Subcutaneous abdominal adipose tissue (tissue), 5 donors: ENCODE measurements at regions not wholly inside any gene's neighbourhood (a gene's known extent, or its start where the extent isn't known, plus 50 kb on each side); places are given as distances from the start of the nearest gene placed in this dataset.

Experiments
- H3K27ac ChIP-seq: one replicate; pipeline ENCODE4 v1.7.0; 2013; ENCODE audit warnings: low read depth, mild to moderate bottlenecking, inconsistent platforms, low read length, moderate library complexity
- H3K27me3 ChIP-seq, 5 donors: one replicate each; pipeline ENCODE4 v1.7.0; 2013; ENCODE audit warnings: low read length in 5 of 5, inconsistent platforms in 1 of 5; ENCODE audit not compliant: control insufficient read depth in 5 of 5, insufficient read depth in 4 of 5
- H3K36me3 ChIP-seq, 5 donors: one replicate each; pipeline ENCODE4 v1.7.0; 2013; ENCODE audit warnings: low read length in 5 of 5; ENCODE audit not compliant: control insufficient read depth in 5 of 5, insufficient read depth in 5 of 5
- H3K4me1 ChIP-seq, 5 donors: one replicate each; pipeline ENCODE4 v1.7.0; 2013; ENCODE audit warnings: low read length in 5 of 5, mild to moderate bottlenecking in 3 of 5, moderate library complexity in 1 of 5; ENCODE audit not compliant: control insufficient read depth in 5 of 5, insufficient read depth in 5 of 5
- H3K4me3 ChIP-seq, 5 donors: one replicate each; pipeline ENCODE4 v1.7.0; 2013; ENCODE audit warnings: low read length in 5 of 5, low read depth in 1 of 5
- H3K9ac ChIP-seq, 5 donors: one replicate each; pipeline ENCODE4 v1.7.0; 2013; ENCODE audit warnings: low read length in 5 of 5, mild to moderate bottlenecking in 4 of 5, moderate library complexity in 3 of 5
- H3K9me3 ChIP-seq, 5 donors: one replicate each; pipeline ENCODE4 v1.7.0; 2013; ENCODE audit warnings: low read length in 5 of 5; ENCODE audit not compliant: control insufficient read depth in 5 of 5
- donor health status: healthy.
- donor health status: healthy.
- donor health status: healthy.
- donor health status: healthy.
- donor health status: healthy.

GRCh38 chr6:149176971-149177667 lies 140.4 kb upstream of the TAB2 start:
- peaks cover 0 to 3% (median 0%) of the 10 kb centered on the region in 5 donors for H3K9me3 ChIP-seq

DNA sequence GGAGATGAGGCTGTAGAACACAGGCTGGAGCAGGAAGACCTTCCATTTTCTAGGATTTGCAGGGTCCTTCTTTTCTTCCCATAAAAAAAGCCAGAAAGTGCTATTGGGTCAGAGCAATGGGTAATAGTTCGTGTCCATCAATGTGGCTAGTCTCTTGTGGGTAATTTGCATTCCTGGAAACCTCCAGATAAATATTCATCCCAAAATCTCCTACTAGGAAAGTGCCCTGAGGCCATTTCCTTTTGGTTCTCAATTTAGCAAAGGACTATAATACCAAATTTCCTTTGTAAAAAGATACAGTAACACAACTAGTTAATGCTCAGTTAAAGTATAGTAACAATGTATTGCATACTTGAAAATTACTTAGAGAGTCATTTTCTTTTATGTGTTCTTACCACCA lies 138.1 kb upstream of the TAB2 start:
- Histone ChIP-seq H3K9ac (no peak overlapping the region), H3K36me3 (no peaks in the 10 kb centered on the region), H3K4me3 (no peak overlapping the region), H3K9me3 (peaks cover 0 to 3% (median 0%) of the 10 kb centered on the region in 5 donors), H3K27ac (no peak overlapping the region), H3K4me1 (peaks cover 0 to 14% (median 5%) of the 10 kb centered on the region in 5 donors), H3K27me3 (no peaks in the 10 kb centered on the region)

More at GRCh38 chr6:149176971-149177667, 140.4 kb upstream of the TAB2 start:
- Histone ChIP-seq H3K27ac (no peak overlapping the region), H3K9ac (no peak overlapping the region), H3K36me3 (no peaks in the 10 kb centered on the region), H3K4me3 (no peak overlapping the region), H3K27me3 (no peaks in the 10 kb centered on the region), H3K4me1 (peaks cover 0 to 14% (median 5%) of the 10 kb centered on the region in 5 donors)

GRCh38 chr6:149181304-149181703 lies 136.2 kb upstream of the TAB2 start:
- H3K9ac ChIP-seq = no peak overlapping the region
- no peak overlapping the region for H3K4me3 ChIP-seq
- H3K27me3 ChIP-seq = no peaks in the 10 kb centered on the region
- H3K36me3 ChIP-seq = no peaks in the 10 kb centered on the region
- no peak overlapping the region for H3K27ac ChIP-seq
- peaks cover 0 to 4% (median 2%) of the 10 kb centered on the region in 5 donors for H3K9me3 ChIP-seq
- H3K4me1 ChIP-seq = peaks cover 0 to 14% (median 5%) of the 10 kb centered on the region in 5 donors

- Histone ChIP-seq H3K4me3 (no peak overlapping the region), H3K4me1 (peaks cover 0 to 14% (median 5%) of the 10 kb centered on the region in 5 donors), H3K27ac (no peak overlapping the region), H3K27me3 (no peaks in the 10 kb centered on the region), H3K9me3 (peaks cover 0 to 4% (median 0%) of the 10 kb centered on the region in 5 donors), H3K36me3 (no peaks in the 10 kb centered on the region), H3K9ac (no peak overlapping the region)
These were observed 135.2 kb upstream of the TAB2 start for GRCh38 chr6:149182262-149182661.

DNA sequence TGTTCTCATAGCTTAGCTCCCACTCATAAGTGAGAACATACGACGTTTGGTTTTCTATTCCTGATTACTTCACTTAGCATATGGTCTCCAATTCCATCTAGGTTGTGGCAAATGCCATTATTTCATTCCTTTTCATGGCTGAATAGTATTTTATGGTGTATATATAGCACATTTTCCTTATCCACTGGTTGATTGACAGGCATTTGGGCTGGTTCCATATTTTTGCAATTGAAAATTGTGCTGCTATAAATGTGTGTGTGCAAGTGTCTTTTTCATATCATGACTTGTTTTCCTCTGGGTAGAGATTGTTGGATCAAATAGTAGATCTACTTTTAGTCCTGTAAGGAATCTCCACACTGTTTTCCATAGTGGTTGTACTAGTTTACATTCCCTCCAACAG lies 133.0 kb upstream of the TAB2 start:
- Histone ChIP-seq H3K4me1 (peaks cover 0 to 2% (median under 1%) of the 10 kb centered on the region in 5 donors), H3K27ac (no peak overlapping the region), H3K4me3 (no peak overlapping the region), H3K9ac (no peak overlapping the region), H3K36me3 (no peaks in the 10 kb centered on the region), H3K9me3 (peaks cover 0 to 4% (median 0%) of the 10 kb centered on the region in 5 donors), H3K27me3 (no peaks in the 10 kb centered on the region)

- Histone ChIP-seq H3K4me1 (no peaks in the 10 kb centered on the region), H3K27me3 (no peaks in the 10 kb centered on the region), H3K9ac (no peak overlapping the region), H3K4me3 (no peak overlapping the region), H3K27ac (no peak overlapping the region), H3K9me3 (peaks cover 0 to 4% (median 0%) of the 10 kb centered on the region in 5 donors), H3K36me3 (no peaks in the 10 kb centered on the region)
These were observed 131.6 kb upstream of the TAB2 start for GRCh38 chr6:149185799-149186357.

GRCh38 chr6:149186873-149187272 lies 130.6 kb upstream of the TAB2 start:
- Histone ChIP-seq H3K4me3 (no peak overlapping the region), H3K4me1 (no peaks in the 10 kb centered on the region), H3K9me3 (peaks cover 0 to 4% (median 0%) of the 10 kb centered on the region in 5 donors), H3K9ac (no peak overlapping the region), H3K36me3 (no peaks in the 10 kb centered on the region), H3K27me3 (no peaks in the 10 kb centered on the region), H3K27ac (no peak overlapping the region)

- Histone ChIP-seq H3K4me3 (no peak overlapping the region), H3K36me3 (no peaks in the 10 kb centered on the region), H3K4me1 (peaks cover 0 to 7% (median 0%) of the 10 kb centered on the region in 5 donors), H3K9ac (no peak overlapping the region), H3K9me3 (no peaks in the 10 kb centered on the region), H3K27me3 (no peaks in the 10 kb centered on the region), H3K27ac (no peak overlapping the region)
These were observed 127.2 kb upstream of the TAB2 start for GRCh38 chr6:149190224-149190831.

- Histone ChIP-seq H3K9me3 (peaks cover 0 to 13% (median 0%) of the 10 kb centered on the region in 5 donors), H3K9ac (no peak overlapping the region), H3K4me3 (no peak overlapping the region), H3K27me3 (no peaks in the 10 kb centered on the region), H3K36me3 (no peaks in the 10 kb centered on the region), H3K27ac (no peak overlapping the region), H3K4me1 (peaks cover 0 to 7% (median 0%) of the 10 kb centered on the region in 5 donors)
These were observed 122.5 kb upstream of the TAB2 start for GRCh38 chr6:149194820-149195558.
